Panc1 (cell line): ENCODE measurements at regions not wholly inside any gene's neighbourhood (a gene's known extent, or its start where the extent isn't known, plus 50 kb on each side); places are given as distances from the start of the nearest gene placed in this dataset.
"Not testable (repeated sequence)": the region's sequence is repeated elsewhere in the genome, so short reads cannot be mapped to it uniquely, and the experiment has no call there.

Source experiments
- ATAC-seq: fragments of 200-7000 bp; cut with Tn5 transposase; 2 replicates; pipeline ENCODE4 v1.9.1; 2020; ENCODE audit warnings: mild to moderate bottlenecking, moderate library complexity
- BruUV-seq: library from RNA; stranded (reverse); fragments of 400-500 nt; replicated peaks from 2 replicates; lab custom pipeline; 2021; lab: Mats Ljungman, UMichigan
- CTCF ChIA-PET: fragments of 300-600 bp; sonication (Branson Sonifier 250); formaldehyde crosslinking; loops from one replicate; lab custom pipeline; 2022; ENCODE audit warnings: antibody characterized with exemption; lab: Charles Lee
- POLR2A ChIA-PET: fragments of 300-600 bp; sonication (Branson Sonifier 250); formaldehyde crosslinking; loops from one replicate; lab custom pipeline; 2022; ENCODE audit warnings: antibody characterized with exemption; lab: Charles Lee
- DNase-seq: peaks from one replicate; pipeline ENCODE4 v3.0.0-alpha.2; 2010; ENCODE audit warnings: low read depth, low spot score
- H3K27ac ChIP-seq: 2 replicates; pipeline ENCODE4 v1.5.1; 2011; ENCODE audit warnings: mild to moderate bottlenecking, low read length, inconsistent platforms
- H3K27me3 ChIP-seq: fragments of 200-500 bp; sonication (Bioruptor generic); 2 replicates; pipeline ENCODE4 v1.6.0; 2014; ENCODE audit warnings: low read length, inconsistent platforms; ENCODE audit not compliant: control insufficient read depth, insufficient read depth
- H3K36me3 ChIP-seq: fragments of 200-500 bp; sonication (Bioruptor generic); 2 replicates; pipeline ENCODE4 v1.5.1; 2014; ENCODE audit warnings: inconsistent platforms, mild to moderate bottlenecking, low read length, moderate library complexity; ENCODE audit not compliant: control insufficient read depth, insufficient read depth
- H3K4me1 ChIP-seq: 2 replicates; pipeline ENCODE4 v1.5.1; 2011; ENCODE audit warnings: inconsistent platforms, mild to moderate bottlenecking, low read length, moderate library complexity; ENCODE audit not compliant: control insufficient read depth, insufficient read depth
- H3K4me3 ChIP-seq, 2 experiments: 2 replicates each; pipeline ENCODE4 v1.5.1; 2011 to 2012; ENCODE audit warnings: low read depth in 2 of 2, low read length in 2 of 2, mild to moderate bottlenecking in 2 of 2, inconsistent platforms in 1 of 2, moderate library complexity in 1 of 2
- H3K9me3 ChIP-seq: fragments of 200-500 bp; sonication (Bioruptor generic); 2 replicates; pipeline ENCODE4 v1.5.1; 2014; ENCODE audit warnings: low read depth, mild to moderate bottlenecking, inconsistent platforms, low read length, moderate library complexity; ENCODE audit not compliant: control insufficient read depth, insufficient read depth
- POLR2AphosphoS5 ChIP-seq: IDR thresholded peaks from 2 replicates; pipeline ENCODE4 v1.6.1; 2012; ENCODE audit warnings: mild to moderate bottlenecking, low read depth, low read length, moderate library complexity
- SIN3A ChIP-seq: IDR thresholded peaks from 2 replicates; pipeline ENCODE4 v1.6.1; 2012; ENCODE audit warnings: low read depth, mild to moderate bottlenecking, low read length, moderate library complexity, borderline replicate concordance; ENCODE audit not compliant: insufficient read depth
- TCF7L2 ChIP-seq: IDR thresholded peaks from 2 replicates; pipeline ENCODE4 v1.6.1; 2011; ENCODE audit warnings: mild to moderate bottlenecking, low read depth, low read length, inconsistent platforms
- in situ Hi-C: cut with HindIII; loops from 2 replicates; pipeline ENCODE4 v1.10.0; 2016; ENCODE audit warnings: low sequenced_read_pairs, low pct_unique_long_range_greater_than_20kb
- intact Hi-C: fragments of 100-400 bp; cut with micrococcal nuclease; formaldehyde crosslinking; loops from one replicate; pipeline ENCODE4 v1.10.0; 2022; ENCODE audit not compliant: unreplicated experiment
- TF ChIP-seq, protein P1 (sequence below), 2 experiments: IDR thresholded peaks; 2 replicates each; pipeline ENCODE4 v1.6.1; 2011 to 2012; ENCODE audit warnings: low read depth in 2 of 2, control low read depth in 1 of 2, low read length in 1 of 2, mild to moderate bottlenecking in 1 of 2, moderate library complexity in 1 of 2; ENCODE audit not compliant: insufficient read depth in 1 of 2
- TF ChIP-seq, protein P2 (sequence below): fragments of 450-650 bp; IDR thresholded peaks from 2 replicates; pipeline ENCODE4 v1.5.1; 2017; ENCODE audit warnings: mild to moderate bottlenecking

DNA sequence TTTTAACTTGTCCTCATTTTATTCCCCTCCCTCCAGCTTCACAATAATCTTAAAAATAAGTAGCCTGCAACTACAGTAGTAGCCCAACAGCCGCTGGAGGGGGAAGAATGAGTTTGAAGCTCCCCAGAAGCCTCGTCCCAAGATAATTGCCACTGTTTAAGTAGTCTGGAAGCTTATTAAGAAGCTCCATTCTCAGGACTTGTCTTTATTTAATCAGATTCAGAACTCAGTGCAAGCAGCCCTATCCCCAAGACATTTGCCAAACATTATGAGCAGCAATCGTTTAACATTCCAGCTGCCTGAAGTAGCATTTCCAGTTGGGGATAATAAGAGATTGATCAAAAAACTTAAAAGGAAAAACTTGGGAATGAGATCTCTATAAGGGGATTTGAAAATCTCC, 106.0 kb downstream of the URB2 start:
- no peak overlapping the region for H3K4me3 ChIP-seq
- H3K9me3 ChIP-seq, result peaks cover 12% of the 10 kb centered on the region
- TF ChIP-seq SIN3A (no peak), TCF7L2 (no peak), POLR2AphosphoS5 (no peak)
- TF ChIP-seq, protein P1, sequence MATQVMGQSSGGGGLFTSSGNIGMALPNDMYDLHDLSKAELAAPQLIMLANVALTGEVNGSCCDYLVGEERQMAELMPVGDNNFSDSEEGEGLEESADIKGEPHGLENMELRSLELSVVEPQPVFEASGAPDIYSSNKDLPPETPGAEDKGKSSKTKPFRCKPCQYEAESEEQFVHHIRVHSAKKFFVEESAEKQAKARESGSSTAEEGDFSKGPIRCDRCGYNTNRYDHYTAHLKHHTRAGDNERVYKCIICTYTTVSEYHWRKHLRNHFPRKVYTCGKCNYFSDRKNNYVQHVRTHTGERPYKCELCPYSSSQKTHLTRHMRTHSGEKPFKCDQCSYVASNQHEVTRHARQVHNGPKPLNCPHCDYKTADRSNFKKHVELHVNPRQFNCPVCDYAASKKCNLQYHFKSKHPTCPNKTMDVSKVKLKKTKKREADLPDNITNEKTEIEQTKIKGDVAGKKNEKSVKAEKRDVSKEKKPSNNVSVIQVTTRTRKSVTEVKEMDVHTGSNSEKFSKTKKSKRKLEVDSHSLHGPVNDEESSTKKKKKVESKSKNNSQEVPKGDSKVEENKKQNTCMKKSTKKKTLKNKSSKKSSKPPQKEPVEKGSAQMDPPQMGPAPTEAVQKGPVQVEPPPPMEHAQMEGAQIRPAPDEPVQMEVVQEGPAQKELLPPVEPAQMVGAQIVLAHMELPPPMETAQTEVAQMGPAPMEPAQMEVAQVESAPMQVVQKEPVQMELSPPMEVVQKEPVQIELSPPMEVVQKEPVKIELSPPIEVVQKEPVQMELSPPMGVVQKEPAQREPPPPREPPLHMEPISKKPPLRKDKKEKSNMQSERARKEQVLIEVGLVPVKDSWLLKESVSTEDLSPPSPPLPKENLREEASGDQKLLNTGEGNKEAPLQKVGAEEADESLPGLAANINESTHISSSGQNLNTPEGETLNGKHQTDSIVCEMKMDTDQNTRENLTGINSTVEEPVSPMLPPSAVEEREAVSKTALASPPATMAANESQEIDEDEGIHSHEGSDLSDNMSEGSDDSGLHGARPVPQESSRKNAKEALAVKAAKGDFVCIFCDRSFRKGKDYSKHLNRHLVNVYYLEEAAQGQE (IDR thresholded peaks at IDR 0.05; ENCODE audit: insufficient read depth in 1 of 2, low read depth in 2 of 2, low read length in 1 of 2), result no peak
- TF ChIP-seq, protein P2, sequence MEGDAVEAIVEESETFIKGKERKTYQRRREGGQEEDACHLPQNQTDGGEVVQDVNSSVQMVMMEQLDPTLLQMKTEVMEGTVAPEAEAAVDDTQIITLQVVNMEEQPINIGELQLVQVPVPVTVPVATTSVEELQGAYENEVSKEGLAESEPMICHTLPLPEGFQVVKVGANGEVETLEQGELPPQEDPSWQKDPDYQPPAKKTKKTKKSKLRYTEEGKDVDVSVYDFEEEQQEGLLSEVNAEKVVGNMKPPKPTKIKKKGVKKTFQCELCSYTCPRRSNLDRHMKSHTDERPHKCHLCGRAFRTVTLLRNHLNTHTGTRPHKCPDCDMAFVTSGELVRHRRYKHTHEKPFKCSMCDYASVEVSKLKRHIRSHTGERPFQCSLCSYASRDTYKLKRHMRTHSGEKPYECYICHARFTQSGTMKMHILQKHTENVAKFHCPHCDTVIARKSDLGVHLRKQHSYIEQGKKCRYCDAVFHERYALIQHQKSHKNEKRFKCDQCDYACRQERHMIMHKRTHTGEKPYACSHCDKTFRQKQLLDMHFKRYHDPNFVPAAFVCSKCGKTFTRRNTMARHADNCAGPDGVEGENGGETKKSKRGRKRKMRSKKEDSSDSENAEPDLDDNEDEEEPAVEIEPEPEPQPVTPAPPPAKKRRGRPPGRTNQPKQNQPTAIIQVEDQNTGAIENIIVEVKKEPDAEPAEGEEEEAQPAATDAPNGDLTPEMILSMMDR, result no peak
- no peaks in the 10 kb centered on the region for H3K4me1 ChIP-seq
- H3K36me3 ChIP-seq, result no peaks in the 10 kb centered on the region
- H3K27me3 ChIP-seq, result no peaks in the 10 kb centered on the region
- ATAC-seq (no peak), DNase-seq (no peak)
- in situ Hi-C loops (no loop called here), intact Hi-C loops (no loop called here)
- no TSS peak for BruUV-seq
- no peak overlapping the region for H3K27ac ChIP-seq
- ChIA-PET CTCF (no interaction called here), POLR2A (no interaction called here)

DNA sequence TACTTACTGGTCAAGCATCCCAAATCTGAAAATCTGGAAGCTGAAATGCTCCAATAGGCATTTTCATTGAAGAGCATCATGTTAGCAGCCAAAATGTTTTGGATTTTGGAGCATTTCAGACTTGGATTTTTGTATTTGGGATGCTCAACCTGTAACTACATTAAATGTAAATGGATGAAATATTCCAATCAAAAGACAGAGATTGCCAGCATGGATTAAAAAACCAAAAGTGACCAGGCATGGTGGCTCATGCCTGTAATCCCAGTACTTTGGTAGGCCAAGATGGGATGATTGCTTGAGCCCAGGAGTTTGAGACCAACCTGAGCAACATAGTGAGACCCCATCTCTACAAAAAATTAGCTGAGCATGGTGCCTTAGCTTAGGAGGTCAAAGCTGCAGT, 110.3 kb downstream of the URB2 start:
- no TSS peak for BruUV-seq
- DNase-seq, result no peak
- H3K9me3 ChIP-seq, result peaks cover 15% of the 10 kb centered on the region
- no peak for TF ChIP-seq SIN3A
- TF ChIP-seq, protein P2, result no peak
- no peak for ATAC-seq
- H3K27ac ChIP-seq, result no peak overlapping the region
- ChIA-PET CTCF (no interaction called here), POLR2A (no interaction called here)
- no peak overlapping the region for H3K4me3 ChIP-seq
- H3K36me3 ChIP-seq, result no peaks in the 10 kb centered on the region
- peaks cover 2% of the 10 kb centered on the region; the same call in 1 of the 2 replicates for H3K27me3 ChIP-seq
- in situ Hi-C loops (no loop called here), intact Hi-C loops (no loop called here)
- H3K4me1 ChIP-seq, result no peaks in the 10 kb centered on the region

DNA sequence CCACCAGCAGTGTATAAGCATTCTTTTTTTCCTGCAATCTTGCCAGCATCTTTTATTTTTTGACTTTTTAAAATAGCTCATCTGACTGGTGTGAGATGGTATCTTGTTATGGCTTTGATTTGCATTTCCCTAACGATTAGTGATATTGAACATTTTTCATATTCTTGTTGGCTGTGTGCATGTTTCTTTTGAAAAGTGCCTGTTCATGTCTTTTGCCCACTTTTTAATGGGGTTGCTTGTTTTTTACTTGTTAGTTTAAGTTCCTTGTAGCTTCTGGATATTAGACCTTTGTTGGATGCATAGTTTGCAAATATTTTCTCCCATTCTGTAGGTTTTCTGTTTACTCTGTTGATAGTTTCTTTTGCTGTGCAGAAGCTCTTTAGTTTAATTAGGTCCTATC, 116.6 kb downstream of the URB2 start:
- H3K27ac ChIP-seq, H3K36me3 ChIP-seq, POLR2A ChIA-PET, H3K4me1 ChIP-seq, BruUV-seq, ATAC-seq, DNase-seq, H3K4me3 ChIP-seq, in situ Hi-C loops, H3K27me3 ChIP-seq, H3K9me3 ChIP-seq, CTCF ChIA-PET, intact Hi-C loops: not testable (repeated sequence)
